ENCODE measurements at regions not wholly inside any gene's neighbourhood (a gene's known extent, or its start where the extent isn't known, plus 50 kb on each side); places are given as distances from the start of the nearest gene placed in this dataset.

DNA sequence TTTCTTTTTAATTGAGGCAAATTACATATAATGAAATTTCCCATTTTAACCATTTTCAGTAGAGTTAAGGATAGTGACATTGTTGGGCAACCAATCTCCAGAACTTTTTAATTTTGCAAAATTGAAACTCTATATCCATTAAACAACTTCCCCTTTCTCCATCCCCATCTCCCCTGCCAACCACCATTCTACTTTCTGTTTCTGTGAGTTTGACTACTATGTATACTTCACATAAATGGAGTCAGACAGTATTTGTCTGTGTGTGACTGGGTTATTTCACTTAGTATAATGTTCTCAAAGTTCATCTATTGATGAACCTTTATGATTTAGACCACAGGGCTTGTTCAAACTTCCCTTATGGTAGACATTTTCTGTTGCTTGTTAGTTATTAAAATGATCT lies 364.5 kb upstream of the MAD2L1 start:
- DNase-seq (ENCODE audit: low spot score) = no peak

DNA sequence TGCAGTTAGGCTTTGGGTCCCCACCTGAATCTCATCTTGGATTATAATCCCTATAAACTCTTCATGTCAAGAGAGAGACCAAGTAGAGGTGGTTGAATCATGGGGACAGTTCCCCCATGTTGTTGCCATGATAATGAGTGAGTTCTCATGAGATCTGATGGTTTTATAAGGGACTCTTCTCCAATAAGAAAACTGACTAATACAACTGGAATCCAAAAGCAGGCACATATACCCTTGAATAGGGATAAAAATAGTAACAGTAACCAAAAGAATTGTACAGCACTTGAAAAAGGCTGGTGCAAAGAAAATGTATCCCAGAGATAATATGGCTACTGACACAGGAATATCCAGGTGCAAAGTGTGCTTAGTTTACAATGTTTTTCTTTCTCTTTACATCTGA lies 351.5 kb upstream of the MAD2L1 start:
- no peak for DNase-seq (ENCODE audit: low spot score)

DNA sequence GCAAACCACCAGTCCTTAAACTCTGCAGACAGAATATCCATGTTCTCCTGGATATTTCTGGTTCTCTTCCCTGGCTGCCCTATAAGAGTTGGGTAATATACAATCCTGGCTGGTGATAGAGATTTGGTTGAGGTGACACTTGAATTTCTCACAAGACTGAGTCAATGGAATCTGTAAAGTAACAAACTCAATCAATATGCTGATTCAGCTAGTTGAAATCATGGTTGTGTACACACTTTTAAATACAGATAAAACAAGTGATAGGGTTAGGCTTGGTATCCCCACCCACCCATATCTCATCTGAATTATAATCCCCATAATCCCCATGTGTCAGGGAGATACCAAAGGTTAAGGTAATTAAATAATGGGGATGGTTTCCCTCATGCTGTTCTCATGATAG lies 349.2 kb upstream of the MAD2L1 start:
- no peak for DNase-seq (ENCODE audit: low spot score)

DNA sequence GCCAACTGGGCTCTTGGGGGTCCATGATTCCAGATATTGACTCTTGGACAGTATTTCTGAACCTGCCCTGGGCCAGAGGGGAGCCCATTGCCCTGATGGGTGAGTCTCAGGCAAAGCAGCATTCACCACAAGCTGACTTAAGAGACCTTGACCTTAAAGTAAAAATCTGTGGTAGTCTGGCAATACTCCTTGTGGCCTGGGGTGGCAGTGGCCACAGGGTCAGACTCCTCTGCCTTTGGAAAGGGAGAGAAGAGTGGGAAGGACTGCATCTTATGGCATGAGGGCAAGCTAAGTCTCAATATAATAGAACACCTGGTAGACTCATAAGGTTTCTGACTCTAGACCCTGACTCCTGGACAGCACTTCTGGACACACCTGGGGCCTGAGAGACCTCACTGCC lies 340.3 kb upstream of the MAD2L1 start:
- DNase-seq (ENCODE audit: low spot score) = no peak

DNA sequence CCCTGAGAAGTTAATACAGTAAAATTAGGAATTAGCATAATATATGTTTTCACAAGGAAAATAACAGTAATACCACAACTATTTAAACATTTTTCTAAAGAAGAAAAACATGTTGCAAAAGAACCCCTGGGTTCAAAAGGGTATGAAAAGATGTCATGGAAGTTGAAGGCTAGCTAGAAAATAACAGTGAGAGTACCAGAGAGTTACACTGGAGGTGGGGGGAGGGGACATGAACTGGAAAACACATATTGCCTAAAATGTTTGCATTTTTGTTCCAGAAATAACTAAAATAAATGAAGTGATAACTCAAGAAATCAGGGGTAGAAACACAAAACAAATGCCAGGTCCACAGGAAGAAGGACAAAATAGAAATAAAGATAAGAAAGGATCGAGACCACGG lies 336.6 kb upstream of the MAD2L1 start:
- no peak for DNase-seq (ENCODE audit: low spot score)

DNA sequence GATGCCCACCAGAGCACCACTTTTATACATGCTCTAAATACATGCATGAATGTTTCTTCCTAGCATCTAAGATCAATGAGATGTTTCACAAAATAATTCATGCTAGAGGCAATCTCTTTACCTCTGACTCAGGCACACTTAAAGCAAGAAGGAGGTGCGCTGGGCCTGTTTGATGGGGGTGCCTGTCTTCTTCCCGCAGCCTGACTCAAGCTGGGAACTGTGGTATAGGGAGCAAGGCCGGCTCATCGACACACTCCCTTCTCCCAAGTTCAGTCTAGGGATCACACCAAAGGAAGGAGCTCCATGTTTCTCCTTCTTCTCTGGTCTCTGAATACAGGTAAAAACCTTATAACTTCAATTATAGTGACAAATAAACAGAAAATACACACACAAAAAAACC lies 333.8 kb upstream of the MAD2L1 start:
- no peak for DNase-seq (ENCODE audit: low spot score)

DNA sequence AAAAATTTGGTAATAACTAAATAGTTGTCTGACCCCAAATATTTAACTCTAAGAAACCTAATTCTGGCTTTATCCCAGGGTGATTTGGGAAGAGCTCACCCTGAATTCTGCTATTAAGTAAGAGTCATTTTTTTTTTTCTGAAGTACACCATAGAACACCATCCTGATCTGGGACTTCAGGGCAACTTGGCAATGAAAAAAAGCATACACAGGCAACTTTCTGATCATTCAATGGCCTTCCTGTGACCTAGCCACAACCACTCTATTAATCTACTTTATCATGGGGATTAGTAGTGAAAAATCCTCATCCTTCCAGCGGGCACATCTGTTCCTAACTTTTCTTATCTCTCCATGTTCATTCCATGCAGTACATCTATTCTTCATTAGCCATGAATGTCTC lies 333.2 kb upstream of the MAD2L1 start:
- DNase-seq (ENCODE audit: low spot score) = no peak

DNA sequence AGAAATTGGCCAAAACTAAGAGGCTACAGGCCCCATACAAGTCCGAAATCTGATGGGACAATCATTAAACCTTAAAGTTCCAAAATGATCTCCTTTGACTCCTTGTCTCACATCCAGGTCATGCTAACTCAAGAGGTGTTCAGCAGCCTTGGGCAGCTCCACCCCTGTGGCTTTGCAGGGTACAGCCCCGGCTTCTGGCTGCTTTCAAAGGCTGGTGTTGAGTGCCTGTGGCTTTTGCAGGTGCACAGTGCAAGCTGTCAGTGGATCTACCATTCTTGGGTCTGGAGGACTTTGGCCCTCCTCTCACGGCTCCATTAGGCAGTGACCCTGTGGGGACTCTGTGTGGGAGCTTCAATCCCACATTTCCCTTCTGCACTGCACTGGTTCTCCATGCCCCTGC lies 329.1 kb upstream of the MAD2L1 start:
- DNase-seq (ENCODE audit: low spot score) = no peak

DNA sequence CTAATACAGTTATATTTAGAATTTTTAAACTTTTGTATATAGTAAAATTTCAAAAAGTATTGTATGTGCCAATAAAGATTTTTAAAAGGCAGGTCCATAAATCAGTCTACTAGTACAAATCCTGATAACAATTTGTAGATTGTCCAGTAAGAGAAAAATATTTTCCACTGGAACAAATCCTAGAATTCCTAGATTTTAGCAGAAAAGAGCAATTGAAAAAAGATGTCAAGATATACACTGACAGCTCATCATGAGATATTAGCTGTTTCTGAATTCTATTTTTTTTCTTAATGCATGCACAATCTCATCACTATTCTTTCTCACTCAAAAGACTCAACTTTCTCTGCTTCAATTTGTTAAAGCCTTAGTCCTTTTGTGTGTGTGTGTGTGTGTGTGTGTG lies 289.2 kb upstream of the MAD2L1 start:
- no peak for DNase-seq (ENCODE audit: low spot score)

DNA sequence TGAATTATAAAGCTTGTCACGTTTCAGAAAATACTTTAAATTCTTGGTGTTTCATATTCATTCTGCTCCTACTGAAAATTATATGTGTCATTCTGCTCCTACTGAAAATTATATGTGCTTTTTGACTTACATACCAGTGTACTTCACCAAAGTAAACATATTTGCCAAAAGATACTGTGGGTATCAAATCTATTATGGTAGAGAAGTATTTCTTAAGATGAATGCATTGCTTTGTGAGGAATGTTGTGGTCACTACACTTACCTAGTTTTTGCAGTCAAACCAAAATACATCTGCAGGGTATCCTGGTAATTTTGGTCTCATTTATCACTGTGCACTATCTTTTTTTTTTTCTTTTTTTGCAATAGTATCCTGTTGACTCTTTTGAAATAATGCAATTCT lies 287.7 kb upstream of the MAD2L1 start:
- no peak for DNase-seq (ENCODE audit: low spot score)

DNA sequence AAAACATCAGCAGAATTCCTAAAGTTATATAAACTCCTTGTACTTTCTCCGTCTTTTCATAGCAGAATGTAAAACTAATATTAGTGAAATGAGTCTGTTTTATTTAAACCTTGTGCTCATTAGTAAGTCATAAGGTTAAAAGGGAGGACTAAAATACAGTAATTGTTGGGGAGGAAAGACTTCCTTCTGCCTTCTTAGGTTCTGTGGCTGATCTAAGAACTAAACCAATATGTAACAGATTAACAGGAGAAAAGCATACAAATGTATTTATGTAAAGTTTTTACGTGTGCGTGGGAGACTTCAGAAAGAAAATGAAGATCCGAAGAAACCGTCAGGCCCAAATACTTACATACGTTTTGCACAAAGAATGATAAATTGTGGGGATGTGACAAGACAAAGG lies 286.6 kb upstream of the MAD2L1 start:
- no peak for DNase-seq (ENCODE audit: low spot score)

DNA sequence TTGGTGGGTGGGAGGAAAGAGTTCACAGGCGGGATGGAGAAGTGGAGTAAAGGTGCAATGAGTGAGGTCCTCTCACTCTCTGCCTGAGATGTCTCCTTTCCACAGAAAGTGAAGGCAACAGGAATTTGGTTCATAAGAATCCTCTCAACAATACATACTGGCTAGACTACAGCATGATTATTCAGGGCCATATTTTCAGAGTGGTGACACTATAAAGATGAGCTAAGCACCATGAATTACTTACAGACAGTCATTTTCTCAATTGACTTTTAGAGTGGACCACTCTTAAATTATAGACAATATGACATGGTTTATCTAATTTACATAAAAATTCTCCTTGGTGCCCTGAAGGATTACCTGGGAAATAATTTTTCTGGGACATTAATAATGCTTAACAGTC lies 286.1 kb upstream of the MAD2L1 start:
- DNase-seq (ENCODE audit: low spot score) = no peak

DNA sequence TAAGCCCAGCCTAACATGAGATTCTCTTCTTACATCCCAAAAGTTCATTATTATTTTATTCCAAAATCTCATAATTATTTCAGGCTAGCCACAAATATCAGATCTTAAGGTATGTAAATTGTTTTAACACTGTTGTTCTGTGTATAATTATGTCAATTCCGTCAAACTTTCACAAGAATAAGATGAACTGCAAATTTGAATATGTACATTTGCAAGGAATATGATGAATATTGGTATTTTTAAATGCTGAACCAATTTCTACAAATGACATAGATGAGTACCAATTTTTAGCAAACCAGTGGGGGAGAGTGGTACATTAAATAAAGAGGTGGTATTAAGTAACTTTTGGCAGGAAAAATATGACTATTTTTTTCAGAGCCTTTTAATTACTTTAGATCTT lies 282.3 kb upstream of the MAD2L1 start:
- DNase-seq (ENCODE audit: low spot score) = no peak

DNA sequence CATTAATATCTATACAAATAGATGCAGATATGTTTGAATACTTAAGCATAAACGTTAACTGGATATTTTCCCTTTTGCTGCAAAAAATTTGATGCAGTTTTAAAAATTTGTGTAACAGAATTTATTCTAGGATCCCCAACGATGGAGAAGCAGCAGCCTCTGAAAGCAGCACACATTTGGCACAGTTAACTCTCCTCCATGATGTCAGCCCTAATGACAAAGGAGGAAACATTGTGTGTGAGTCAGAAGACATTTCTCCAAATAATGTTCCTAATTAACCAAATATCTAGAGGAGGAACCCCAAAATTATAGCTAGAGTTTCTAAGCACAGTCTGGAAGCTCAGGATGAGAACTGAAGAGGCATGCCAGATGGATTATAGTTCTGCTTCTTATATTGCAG lies 281.9 kb upstream of the MAD2L1 start:
- DNase-seq (ENCODE audit: low spot score) = no peak

DNA sequence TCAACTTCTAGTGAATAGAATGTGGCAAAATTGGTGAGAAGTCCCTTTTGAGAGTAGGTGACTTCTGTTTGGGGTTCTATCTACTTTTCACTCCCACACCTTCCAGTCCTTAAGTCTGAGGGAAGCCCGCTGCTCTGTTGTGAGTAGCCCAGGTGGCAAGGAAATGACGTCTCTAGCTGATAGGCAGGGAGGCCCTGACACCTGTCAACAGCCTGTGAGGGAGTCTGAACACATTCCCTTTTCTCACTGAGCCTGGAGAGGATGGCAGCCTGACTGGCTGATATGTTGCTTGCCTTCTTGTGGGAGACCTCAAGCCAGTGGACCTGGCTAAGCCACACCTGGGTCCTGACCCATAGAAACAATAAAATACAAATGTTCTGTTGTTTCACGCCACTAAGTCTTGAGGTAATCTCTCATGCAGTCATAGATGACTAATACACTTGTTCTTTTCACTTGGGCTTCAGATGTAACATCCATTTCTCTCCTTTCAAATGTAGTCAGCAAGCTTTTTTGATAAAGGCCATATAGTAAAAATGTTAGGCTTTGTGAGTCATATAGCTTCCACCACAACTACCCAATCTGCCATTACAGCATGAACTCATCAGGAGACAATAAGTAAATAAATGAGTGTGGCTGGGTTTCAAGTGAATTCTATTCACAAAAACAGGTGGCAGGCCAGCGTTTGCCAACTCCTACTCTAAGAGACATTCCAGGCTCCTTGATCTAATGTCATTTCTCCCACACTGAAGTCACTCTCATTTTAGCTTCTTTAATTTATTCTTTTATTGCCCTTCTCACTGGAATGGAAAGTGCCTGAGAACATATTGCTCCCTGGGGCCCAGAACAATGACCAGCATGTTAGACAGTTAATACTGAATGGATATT lies 265.1 kb upstream of the MAD2L1 start:
- peak; percentile 19 for DNase-seq (ENCODE audit: low spot score)

DNA sequence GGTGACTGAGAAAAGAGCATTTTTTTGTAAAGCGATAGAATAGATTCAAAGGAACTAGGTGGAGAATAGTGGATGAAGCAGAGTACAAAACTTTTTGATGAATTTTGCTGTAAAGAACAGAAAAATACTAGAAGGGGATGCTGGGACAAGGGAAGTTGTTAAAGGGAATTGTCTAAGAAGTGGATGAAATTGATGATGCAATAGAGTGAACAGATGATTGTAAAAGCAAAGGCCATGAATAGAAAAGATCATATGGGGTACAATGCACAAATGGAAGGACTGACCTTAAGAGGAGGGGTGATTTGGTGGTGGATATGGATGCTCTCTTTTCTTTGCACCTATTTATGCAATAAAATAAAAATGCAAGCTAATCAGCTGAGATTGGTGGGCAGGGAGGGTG lies 262.7 kb upstream of the MAD2L1 start:
- DNase-seq (ENCODE audit: low spot score) = no peak

DNA sequence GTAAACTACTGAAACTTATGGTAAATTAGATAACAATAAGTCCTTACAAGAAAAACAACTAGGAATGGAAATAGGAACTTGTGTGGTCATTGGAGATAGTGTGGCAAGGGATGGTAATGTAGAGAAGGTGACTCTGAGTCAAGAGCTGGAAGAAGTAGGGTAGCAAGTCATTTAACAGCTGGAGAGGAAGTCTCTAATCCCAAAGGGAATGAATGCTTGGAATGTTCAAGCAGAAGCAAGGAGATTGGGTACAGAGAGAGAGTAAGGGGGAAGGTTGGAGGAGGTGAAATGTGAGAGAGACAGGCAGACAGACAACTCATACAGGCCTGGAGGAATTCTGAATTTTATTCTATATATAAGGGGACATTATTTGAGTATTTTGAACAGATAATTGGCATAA lies 260.6 kb upstream of the MAD2L1 start:
- DNase-seq (ENCODE audit: low spot score) = no peak

DNA sequence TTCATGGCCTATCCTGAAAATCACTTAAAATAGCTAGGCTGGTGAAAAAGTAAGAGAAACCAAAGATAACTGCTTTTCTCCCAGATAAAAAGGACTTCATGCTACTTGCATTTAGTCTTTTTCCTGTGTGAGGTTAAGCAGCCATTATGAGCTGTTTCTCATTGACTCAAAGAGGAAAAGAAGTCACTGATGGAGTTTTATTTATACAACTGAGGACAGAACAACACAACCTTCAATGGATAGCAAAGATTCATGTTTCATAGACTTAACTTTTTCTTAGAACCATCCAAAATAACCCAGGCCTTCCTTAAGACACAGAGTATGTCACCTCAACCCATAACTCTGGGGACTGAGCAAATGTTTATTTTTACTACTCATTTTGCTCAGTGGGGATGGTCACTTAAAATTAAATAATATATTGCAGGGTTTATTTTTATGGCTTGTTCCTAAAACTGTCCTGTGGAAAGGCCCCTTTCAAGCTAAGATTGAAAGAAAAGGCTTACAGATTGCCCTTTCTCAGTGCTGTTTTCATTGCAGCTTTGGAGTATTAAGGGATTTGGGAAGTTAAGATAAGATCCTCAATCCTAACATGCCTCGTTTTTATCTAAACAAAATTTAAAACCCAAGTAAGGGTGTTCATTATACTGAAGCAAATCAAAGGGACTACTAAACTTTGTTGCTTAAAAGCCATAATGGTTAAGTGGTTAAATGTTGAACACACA lies 252.6 kb upstream of the MAD2L1 start:
- DNase-seq (ENCODE audit: low spot score) = no peak

DNA sequence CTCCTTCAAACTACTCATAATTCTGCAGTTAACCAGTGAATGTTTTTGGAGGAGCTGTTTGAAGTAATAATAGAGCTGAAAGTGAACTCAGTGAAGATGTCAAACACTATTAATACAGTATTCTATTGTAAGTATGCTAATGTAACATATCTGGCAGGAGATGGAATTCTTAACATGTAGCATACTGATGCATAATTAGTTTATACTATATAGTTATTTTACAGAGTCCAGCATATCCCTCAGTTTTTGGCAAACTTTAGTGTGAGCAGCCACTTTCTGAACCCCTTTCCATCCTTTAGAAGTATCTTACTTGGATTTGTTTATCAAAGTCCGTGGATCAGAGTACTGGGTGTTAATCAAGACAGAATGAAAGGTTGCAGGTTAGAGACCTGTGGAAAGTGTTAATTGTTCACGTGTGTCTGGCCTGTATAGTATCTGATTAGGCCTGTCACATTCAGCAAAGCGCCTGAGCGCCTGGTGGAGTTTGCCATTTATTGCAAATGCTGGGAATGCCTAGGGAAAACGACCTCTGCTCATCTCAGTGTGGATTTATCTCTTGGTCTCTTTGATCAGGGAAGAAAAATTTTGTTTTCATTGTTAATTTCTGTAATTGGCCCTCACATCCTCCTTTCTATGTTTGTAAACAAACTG lies 251.7 kb upstream of the MAD2L1 start:
- no peak for DNase-seq (ENCODE audit: low spot score)

DNA sequence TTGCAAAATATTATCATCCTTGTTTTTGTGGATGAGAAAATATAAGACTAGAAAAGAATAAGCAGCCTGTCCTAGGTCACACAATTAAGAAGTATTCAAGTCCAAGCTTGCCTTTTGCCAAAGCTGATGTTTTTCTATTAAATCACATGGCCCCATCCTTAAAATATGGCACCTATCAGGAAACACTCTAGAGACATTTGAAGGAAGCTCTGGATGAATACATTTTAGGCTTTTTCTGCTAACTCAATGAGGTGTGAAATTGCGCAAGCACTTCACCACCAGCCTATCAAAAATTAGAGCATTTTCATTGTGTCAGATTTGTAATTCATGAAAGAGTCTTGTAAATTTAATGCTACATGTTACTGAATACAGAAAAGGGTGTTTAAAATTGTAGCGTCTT lies 251.1 kb upstream of the MAD2L1 start:
- DNase-seq (ENCODE audit: low spot score) = no peak

DNA sequence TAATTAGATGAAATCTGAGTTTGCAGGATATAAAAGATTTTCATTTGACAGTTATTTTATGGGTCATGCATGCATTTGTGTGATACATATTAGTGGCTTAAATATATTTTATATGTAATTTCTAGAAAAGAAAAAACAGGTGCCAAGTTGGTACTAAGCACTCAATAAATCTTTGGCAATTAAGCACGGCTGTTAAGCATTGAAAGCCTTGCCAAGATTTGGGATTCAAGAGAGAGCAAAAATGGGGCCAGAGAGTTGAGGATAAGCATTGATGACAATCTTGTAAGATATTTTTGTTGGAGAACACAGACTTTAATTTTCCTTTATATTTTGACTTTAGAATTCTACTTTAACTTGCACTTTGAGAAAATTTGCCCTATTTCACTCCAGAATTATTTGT lies 249.8 kb upstream of the MAD2L1 start:
- DNase-seq (ENCODE audit: low spot score) = no peak

DNA sequence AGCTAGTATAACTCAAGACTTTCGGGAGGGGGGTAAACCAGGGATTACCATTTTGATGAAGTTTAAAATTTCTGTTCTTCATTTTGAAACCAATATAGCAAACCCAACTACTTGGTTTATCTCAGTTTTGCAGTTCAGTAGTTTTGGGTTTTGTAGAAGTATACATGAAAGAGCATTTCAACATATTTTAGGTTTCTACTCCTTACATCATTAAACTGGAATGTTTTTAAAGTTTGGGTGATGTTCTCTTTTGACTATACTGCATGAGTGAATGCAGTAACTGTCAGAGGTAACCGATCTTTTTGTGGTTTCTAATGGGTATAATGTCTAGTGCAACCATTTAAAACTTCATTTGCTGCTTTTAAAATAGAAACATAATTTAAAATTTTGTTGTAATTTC lies 248.3 kb upstream of the MAD2L1 start:
- DNase-seq (ENCODE audit: low spot score) = no peak

DNA sequence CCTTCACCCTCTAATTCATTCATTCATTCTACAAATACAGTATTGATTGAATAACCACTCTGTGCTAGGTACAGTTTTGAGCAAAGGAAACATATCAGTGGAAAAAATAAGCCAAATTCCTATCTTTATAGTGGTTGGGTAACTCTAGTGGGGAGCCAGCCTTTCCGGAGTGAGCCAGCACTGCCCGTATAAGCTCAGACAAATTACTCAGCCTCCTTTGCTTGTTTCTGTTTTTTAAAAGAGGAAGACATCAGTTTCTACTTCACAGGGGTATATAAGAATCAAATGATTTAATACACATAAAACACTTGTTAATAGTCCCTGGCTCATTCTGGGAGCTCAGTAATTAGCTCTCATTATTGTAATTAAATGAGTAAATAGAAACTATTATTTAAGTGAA lies 238.2 kb upstream of the MAD2L1 start:
- no peak for DNase-seq (ENCODE audit: low spot score)

Data from LoVo (cell line).